Naive thymus-derived CD8-positive, alpha-beta T cell (primary cell): ENCODE measurements at regions not wholly inside any gene's neighbourhood (a gene's known extent, or its start where the extent isn't known, plus 50 kb on each side); places are given as distances from the start of the nearest gene placed in this dataset.

Source experiments
- ATAC-seq, 2 donors: fragments of 150-1000 bp; cut with Tn5 transposase in 1 of 2; sonication (Bioruptor Pico), chemical (Tn5 transposase) in 1 of 2; 1 replicate in 1 of 2; 2 replicates in 1 of 2; pipeline ENCODE4 v1.10.0; 2021; ENCODE audit warnings: mild to moderate bottlenecking in 2 of 2, moderate library complexity in 2 of 2
- POLR2A ChIA-PET: fragments of 350-600 bp; sonication (Branson Sonifier 250); formaldehyde crosslinking; loops from one replicate; lab custom pipeline; 2021; ENCODE audit warnings: antibody characterized with exemption; lab: Charles Lee
- DNase-seq, 10 donors: peaks; one replicate each; pipeline versions ENCODE4 v3.0.0 to v3.0.0-alpha.2; 2020 to 2022
- H3K27ac Mint-ChIP-seq, 10 donors: one replicate each; pipeline ENCODE4 v1.8.0; 2020 to 2022; ENCODE audit warnings: mild to moderate bottlenecking in 10 of 10, mixed read lengths in 10 of 10, moderate library complexity in 4 of 10, inconsistent platforms in 1 of 10
- H3K27me3 Mint-ChIP-seq, 5 donors: one replicate each; pipeline ENCODE4 v1.8.0; 2021 to 2022; ENCODE audit warnings: mixed read lengths in 5 of 5
- H3K36me3 Mint-ChIP-seq, 3 donors: one replicate each; pipeline ENCODE4 v1.8.0; 2020 to 2022; ENCODE audit warnings: mixed read lengths in 3 of 3, mild to moderate bottlenecking in 2 of 3, inconsistent platforms in 1 of 3
- H3K4me1 Mint-ChIP-seq, 4 donors: one replicate each; pipeline ENCODE4 v1.8.0; 2021 to 2022; ENCODE audit warnings: mixed read lengths in 4 of 4
- H3K4me3 Mint-ChIP-seq, 10 donors: one replicate each; pipeline ENCODE4 v1.8.0; 2020 to 2022; ENCODE audit warnings: mild to moderate bottlenecking in 10 of 10, mixed read lengths in 10 of 10, moderate library complexity in 6 of 10, inconsistent platforms in 1 of 10
- H3K9me3 Mint-ChIP-seq, 9 donors: one replicate each; pipeline ENCODE4 v1.8.0; 2020 to 2022; ENCODE audit warnings: mixed read lengths in 9 of 9, mild to moderate bottlenecking in 3 of 9, inconsistent platforms in 1 of 9, moderate library complexity in 1 of 9

DNA sequence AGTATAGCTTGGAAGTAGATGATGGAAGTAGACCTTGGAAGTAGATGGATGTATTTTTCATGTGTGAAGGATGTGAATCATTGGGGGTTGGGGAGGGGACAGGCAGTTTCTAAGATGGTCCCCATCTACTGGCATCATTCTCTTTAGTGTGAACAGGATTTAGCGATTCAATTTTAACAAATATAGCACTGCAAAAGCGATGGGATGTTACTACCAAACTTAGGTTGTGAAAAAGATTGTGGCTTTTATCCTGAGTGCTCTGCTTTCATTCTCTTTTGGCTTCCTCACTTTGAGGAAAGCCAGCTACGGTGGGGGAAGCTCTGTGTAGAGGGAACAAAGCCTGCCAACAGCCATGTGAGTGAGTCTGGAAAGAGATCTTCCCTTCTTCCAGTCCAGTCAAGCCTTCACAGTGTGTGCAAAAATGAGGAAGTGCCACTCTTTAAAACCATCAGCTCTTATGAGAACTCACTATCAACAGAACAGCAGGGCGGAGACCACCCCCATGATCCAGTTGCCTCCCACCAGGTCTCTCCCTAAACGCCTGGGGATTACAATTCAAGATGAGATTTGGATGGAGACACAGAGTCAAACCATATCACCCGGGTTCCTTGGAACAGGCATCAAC, 441.4 kb downstream of the SH3GL2 start:
- no peak overlapping the region for H3K4me3 Mint-ChIP-seq
- no peak overlapping the region for H3K27ac Mint-ChIP-seq
- ATAC-seq (no peak), DNase-seq (no peak)
- H3K9me3 Mint-ChIP-seq = peaks cover 0 to 34% (median 8%) of the 10 kb centered on the region in 9 donors
- no peaks in the 10 kb centered on the region for H3K27me3 Mint-ChIP-seq
- no peaks in the 10 kb centered on the region for H3K36me3 Mint-ChIP-seq
- POLR2A ChIA-PET = no interaction called here
- H3K4me1 Mint-ChIP-seq = no peaks in the 10 kb centered on the region

DNA sequence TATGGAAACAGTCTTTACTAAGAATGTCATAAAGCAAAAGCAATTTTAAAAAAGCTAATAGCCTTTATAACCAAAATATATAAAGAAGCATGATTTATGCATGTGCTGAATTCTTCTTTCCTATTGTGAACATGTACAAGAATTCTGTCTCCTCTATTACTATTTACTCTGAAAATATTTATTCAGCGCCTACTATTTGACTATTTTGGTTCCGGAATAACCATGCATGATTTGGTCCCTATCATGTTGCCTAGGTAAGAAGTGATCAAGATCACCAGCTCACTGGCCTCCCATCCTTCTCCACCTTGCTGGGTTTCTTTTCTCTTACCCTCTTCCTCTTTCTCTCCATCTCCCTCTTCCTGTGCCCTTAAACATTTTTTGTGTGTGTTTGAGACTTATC, 443.8 kb downstream of the SH3GL2 start:
- H3K9me3 Mint-ChIP-seq = peaks cover 4 to 41% (median 14%) of the 10 kb centered on the region in 9 donors
- no peak overlapping the region for H3K4me3 Mint-ChIP-seq
- no peak for DNase-seq
- POLR2A ChIA-PET = no interaction called here
- ATAC-seq = no peak
- H3K27ac Mint-ChIP-seq = no peak overlapping the region
- no peaks in the 10 kb centered on the region for H3K27me3 Mint-ChIP-seq
- H3K4me1 Mint-ChIP-seq = no peaks in the 10 kb centered on the region
- H3K36me3 Mint-ChIP-seq = no peaks in the 10 kb centered on the region

DNA sequence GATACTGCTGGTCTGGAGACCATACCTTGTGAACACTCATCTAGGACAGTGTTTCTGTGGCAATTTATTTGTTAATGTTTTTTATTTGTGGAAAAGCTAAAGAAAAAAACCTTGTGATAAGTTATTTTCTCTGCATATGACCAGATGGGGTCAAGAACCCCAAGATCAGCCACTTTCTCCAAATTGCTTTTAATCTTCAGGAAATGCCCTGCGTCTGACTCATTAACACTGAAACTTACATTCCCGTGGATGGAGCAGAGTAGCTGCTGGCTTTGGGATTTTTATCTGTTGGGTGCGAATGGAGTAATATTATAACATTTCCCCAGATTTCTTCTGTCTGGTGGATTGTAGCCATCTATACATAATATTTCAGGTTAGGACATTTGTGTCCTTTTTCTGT, 444.5 kb downstream of the SH3GL2 start:
- ATAC-seq (no peak), DNase-seq (no peak)
- H3K27ac Mint-ChIP-seq = no peak overlapping the region
- H3K36me3 Mint-ChIP-seq = no peaks in the 10 kb centered on the region
- peaks cover 4 to 45% (median 18%) of the 10 kb centered on the region in 9 donors for H3K9me3 Mint-ChIP-seq
- H3K4me1 Mint-ChIP-seq = no peaks in the 10 kb centered on the region
- no peak overlapping the region for H3K4me3 Mint-ChIP-seq
- POLR2A ChIA-PET = no interaction called here
- H3K27me3 Mint-ChIP-seq = peaks cover 0 to 1% (median 0%) of the 10 kb centered on the region in 5 donors

DNA sequence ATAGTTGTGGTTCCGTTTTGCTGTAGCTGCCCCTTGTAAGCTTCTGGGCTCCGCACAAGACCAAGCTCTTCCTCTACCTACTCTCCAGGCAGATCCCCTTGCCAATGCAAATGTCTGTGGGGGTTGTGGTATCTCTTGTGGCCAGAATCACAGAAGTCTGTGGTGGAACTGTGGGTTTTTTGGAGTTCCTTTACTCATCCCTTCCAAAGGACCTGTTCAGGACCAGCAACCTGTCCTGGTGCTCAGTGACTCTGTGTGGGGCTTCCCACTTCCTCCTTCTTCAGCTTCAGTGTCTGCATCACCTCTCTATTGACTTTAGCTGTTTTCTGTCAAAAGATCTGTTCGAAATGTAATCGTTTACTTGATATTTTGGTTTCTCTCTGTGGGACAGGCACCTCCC, 441.3 kb upstream of the ADAMTSL1 start:
- POLR2A ChIA-PET = no interaction called here
- Mint-ChIP-seq H3K36me3 (no peaks in the 10 kb centered on the region), H3K27me3 (peaks cover 0 to 1% (median 0%) of the 10 kb centered on the region in 5 donors), H3K27ac (no peak overlapping the region), H3K4me3 (no peak overlapping the region), H3K9me3 (peaks cover 3 to 17% (median 12%) of the 10 kb centered on the region in 9 donors), H3K4me1 (no peaks in the 10 kb centered on the region)
- DNase-seq (no peak), ATAC-seq (no peak)

DNA sequence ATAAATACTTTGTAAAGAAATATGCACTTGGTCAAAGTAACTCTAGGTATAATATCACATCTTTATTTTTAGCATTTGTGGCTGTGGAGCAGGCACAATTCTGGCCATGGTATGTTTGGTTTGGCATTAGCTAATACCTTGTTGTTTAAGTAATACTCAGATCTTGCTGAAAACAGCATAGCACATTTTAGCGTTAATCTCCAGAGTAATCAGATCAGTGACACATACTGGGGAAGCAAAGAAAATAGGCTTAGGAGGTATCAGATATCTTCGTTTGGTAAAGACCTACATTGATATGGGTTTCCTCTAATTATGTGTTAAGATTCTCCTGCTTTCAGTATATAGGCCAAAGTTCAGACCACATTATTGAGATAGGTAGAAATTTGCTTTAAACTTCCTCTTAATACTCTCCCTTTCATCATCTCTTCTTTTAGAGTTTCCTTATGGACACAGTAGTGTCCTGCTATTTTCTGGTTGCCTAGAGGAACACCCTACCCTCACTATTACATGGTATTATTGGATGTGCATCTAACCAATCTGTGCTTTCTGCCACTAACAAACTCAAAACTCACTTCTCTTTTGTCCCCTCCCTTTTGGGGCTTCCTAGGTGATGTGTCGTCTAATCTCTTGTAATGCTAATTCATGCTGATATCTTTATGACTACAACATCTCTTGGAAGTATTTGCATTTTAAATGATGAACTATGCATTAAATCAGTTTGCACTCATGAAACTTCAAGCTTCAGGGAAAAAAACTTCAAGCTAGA, 437.3 kb upstream of the ADAMTSL1 start:
- Mint-ChIP-seq H3K27ac (no peak overlapping the region), H3K36me3 (no peaks in the 10 kb centered on the region), H3K4me1 (no peaks in the 10 kb centered on the region), H3K4me3 (no peak overlapping the region), H3K9me3 (peaks cover 0 to 8% (median 2%) of the 10 kb centered on the region in 9 donors), H3K27me3 (no peaks in the 10 kb centered on the region)
- POLR2A ChIA-PET = no interaction called here
- no peak for ATAC-seq
- no peak for DNase-seq

DNA sequence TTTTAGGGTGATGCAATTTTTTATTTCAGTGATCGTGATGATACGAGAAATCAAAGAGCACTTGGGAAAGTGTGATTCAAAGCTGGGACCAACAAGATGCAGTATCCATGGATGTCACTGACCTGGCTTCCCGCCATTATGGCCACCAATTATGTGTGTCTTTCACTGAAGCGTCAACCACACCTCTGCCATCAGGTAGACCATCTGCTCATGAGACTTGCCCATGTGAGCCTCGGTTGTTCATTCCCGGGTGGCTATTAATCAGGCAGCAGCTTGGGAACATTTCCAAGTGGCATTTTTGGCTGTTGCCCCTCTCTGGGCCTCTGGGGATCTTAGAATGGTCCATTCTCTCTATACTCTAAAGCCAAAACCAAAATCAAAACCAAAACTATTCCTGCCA, 436.0 kb upstream of the ADAMTSL1 start:
- ATAC-seq (no peak), DNase-seq (no peak)
- Mint-ChIP-seq H3K27ac (no peak overlapping the region), H3K4me3 (no peak overlapping the region), H3K27me3 (no peaks in the 10 kb centered on the region), H3K36me3 (no peaks in the 10 kb centered on the region), H3K4me1 (no peaks in the 10 kb centered on the region), H3K9me3 (peaks cover 0 to 8% (median 0%) of the 10 kb centered on the region in 9 donors)
- POLR2A ChIA-PET = no interaction called here

DNA sequence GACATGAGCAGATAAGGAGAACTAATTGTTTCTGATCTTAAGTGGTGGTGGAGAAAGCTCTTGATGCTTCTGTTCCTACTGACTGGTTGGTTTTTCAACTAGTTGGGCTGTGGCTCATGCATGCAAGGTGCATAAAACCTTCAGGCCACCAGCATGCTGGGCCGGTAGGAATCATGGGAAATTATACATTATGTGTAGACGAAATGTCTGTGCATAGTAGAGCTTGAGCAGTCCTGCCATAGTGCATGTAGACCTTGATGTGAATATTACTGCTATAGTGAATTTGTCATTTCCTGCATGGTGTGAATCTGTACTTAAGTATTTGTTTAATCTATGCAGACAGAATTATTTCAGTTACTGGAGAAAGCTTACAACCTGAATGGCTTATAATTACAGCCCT, 433.6 kb upstream of the ADAMTSL1 start:
- Mint-ChIP-seq H3K4me3 (no peak overlapping the region), H3K36me3 (no peaks in the 10 kb centered on the region), H3K27me3 (no peaks in the 10 kb centered on the region), H3K9me3 (peaks cover 0 to 8% (median 2%) of the 10 kb centered on the region in 9 donors), H3K27ac (no peak overlapping the region), H3K4me1 (no peaks in the 10 kb centered on the region)
- ATAC-seq = no peak
- DNase-seq = no peak
- POLR2A ChIA-PET = no interaction called here

DNA sequence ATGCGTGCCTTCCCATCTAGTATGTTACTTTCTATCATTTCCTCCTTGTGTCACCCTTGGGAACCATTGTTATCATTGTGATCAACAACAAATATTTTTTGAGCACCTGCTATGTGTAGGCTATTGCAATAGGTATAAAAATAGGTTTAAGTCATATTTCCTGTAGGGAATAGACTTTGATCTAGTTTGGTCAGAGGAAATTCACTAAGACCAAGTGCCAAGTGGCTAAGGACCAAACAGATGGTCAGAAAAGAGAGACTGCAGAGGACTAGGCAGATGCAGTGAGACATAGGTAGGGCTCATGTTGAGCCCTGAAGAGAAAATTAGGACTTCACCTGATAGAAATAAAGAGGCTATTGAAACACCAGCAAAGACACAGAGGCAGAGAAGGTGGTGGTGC, 430.0 kb upstream of the ADAMTSL1 start:
- no peak for ATAC-seq
- H3K4me1 Mint-ChIP-seq = no peaks in the 10 kb centered on the region
- POLR2A ChIA-PET = no interaction called here
- H3K27me3 Mint-ChIP-seq = peaks cover 0 to 3% (median 0%) of the 10 kb centered on the region in 5 donors
- no peaks in the 10 kb centered on the region for H3K36me3 Mint-ChIP-seq
- peaks cover 0 to 4% (median 0%) of the 10 kb centered on the region in 9 donors for H3K9me3 Mint-ChIP-seq
- no peak overlapping the region for H3K27ac Mint-ChIP-seq
- H3K4me3 Mint-ChIP-seq = no peak overlapping the region
- DNase-seq = no peak

DNA sequence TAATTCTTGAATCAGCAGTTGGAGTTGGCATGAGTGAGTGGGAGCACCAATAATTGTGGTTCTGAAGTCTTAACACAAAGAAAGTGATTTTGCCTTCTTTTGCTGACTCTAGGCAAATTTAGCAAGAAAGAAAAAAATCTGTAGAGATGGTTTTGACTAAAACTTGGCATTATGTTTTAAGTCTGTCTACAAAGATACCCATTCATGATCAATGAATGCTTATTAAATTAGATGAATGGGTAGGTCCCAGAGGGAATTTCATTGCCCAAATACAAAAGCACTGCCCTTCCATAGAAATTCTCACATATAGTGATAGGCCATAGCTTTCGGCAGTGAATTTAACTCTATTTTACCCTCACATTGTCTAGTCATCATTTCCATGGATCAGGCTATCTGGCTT, 428.6 kb upstream of the ADAMTSL1 start:
- ATAC-seq (no peak), DNase-seq (no peak)
- H3K9me3 Mint-ChIP-seq = peaks cover 0 to 4% (median 0%) of the 10 kb centered on the region in 9 donors
- H3K27me3 Mint-ChIP-seq = peaks cover 0 to 3% (median 0%) of the 10 kb centered on the region in 5 donors
- POLR2A ChIA-PET = no interaction called here
- H3K27ac Mint-ChIP-seq = no peak overlapping the region
- no peaks in the 10 kb centered on the region for H3K36me3 Mint-ChIP-seq
- H3K4me3 Mint-ChIP-seq = no peak overlapping the region
- no peaks in the 10 kb centered on the region for H3K4me1 Mint-ChIP-seq

DNA sequence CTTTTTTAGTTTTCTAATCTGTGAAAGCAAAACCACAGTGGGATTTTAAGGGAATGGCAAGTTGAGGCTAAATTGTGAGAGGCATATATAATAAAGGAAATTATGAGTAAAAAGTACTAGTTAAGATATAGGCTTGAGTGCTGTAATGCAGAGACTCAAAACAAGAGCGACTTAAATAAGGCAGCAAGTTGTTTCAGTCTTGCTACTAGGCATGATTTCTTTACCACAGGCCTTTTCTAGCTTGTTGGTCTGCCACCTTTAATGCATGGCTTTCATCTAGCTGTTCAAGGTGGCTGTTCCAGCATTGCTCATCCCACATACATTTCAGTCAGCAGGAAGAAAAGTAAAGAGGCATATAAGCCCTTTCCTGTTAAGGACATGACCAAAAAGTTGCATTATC, 427.9 kb upstream of the ADAMTSL1 start:
- no peak overlapping the region for H3K27ac Mint-ChIP-seq
- no peaks in the 10 kb centered on the region for H3K4me1 Mint-ChIP-seq
- H3K9me3 Mint-ChIP-seq = peaks cover 0 to 4% (median 0%) of the 10 kb centered on the region in 9 donors
- no peak overlapping the region for H3K4me3 Mint-ChIP-seq
- POLR2A ChIA-PET = no interaction called here
- DNase-seq (no peak), ATAC-seq (no peak)
- H3K36me3 Mint-ChIP-seq = no peaks in the 10 kb centered on the region
- H3K27me3 Mint-ChIP-seq = peaks cover 0 to 3% (median 0%) of the 10 kb centered on the region in 5 donors

DNA sequence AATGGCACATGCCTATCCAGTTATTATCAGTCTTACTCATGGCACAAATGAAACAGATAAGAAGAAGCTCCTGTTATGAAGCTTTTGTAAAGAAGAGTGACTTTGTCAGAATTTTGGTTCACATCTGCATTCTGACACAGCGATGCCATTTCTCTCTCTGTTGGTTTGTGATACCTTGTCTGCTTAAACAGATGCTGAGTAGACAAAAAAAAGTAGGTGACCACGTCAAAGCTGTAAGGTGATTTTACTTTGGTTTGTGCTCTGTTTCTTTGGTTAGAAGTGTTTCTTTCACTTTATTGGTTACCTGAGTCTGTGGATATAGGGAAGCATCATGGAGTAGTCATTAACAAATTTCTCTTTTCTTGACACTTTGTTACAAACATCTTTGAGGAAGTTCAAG, 422.3 kb upstream of the ADAMTSL1 start:
- Mint-ChIP-seq H3K27ac (no peak overlapping the region), H3K4me1 (no peaks in the 10 kb centered on the region), H3K27me3 (peaks cover 0 to 3% (median 0%) of the 10 kb centered on the region in 5 donors), H3K36me3 (no peaks in the 10 kb centered on the region), H3K9me3 (peaks cover 0 to 4% (median 0%) of the 10 kb centered on the region in 9 donors), H3K4me3 (no peak overlapping the region)
- ATAC-seq (no peak), DNase-seq (no peak)
- POLR2A ChIA-PET = no interaction called here

DNA sequence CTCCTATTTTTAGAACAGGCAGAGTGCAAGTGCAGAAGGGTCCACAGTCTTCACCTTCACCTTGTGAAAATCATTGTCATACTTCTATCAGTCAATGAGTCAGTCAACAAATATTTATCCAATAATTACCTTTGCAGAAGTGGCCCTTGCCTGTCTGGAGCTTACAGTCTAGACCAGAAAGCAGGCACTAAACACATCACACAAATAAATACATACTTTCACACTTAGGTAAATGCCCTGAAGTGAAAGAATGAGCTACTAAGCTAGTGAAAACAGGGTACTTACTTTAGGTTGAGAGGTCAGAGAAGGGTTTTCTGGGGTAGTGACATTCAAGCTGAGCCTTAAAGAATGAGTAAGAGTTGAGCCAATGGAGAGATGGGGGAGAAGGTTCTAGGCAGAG, 421.9 kb upstream of the ADAMTSL1 start:
- H3K36me3 Mint-ChIP-seq = no peaks in the 10 kb centered on the region
- no peaks in the 10 kb centered on the region for H3K4me1 Mint-ChIP-seq
- POLR2A ChIA-PET = no interaction called here
- ATAC-seq (no peak), DNase-seq (no peak)
- H3K27ac Mint-ChIP-seq = no peak overlapping the region
- H3K27me3 Mint-ChIP-seq = peaks cover 0 to 3% (median 0%) of the 10 kb centered on the region in 5 donors
- H3K4me3 Mint-ChIP-seq = no peak overlapping the region
- H3K9me3 Mint-ChIP-seq = peaks cover 0 to 4% (median 0%) of the 10 kb centered on the region in 9 donors

DNA sequence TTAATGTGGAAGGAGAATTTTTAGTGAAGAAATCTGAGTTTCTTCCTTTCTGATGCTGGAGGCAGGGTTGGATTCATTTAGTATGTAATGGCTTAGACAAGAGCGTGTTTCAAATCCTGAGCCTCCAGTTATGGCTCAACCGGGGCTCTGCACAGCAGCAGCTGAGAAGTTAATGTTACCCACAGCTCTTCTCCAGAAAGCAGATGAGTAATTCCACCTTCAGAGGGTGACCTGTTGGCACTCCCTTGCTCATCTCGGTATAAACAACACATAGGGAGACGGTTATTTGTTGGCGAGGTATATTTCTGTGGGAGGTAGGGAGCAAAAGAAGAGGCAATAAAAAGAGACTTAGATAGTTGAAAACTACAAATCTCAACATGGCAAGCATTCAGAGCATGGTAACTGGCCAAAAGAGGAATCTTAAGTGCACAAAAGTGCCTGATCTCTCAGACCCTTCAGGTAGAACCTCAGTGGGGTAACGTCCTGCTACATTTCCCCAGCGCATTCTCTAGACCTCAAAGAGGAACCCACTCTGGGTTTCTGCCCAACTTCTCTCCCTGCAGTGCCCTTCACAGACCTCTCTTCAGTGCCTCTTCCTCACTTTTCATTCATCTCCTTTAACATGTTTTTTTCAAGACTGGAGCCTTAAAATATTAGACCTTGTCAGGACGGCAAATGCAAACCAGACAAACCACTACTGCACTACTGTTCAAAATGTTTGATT, 417.5 kb upstream of the ADAMTSL1 start:
- H3K4me3 Mint-ChIP-seq = no peak overlapping the region
- no peak for ATAC-seq
- no peaks in the 10 kb centered on the region for H3K36me3 Mint-ChIP-seq
- no peak for DNase-seq
- POLR2A ChIA-PET = no interaction called here
- peaks cover 0 to 5% (median 2%) of the 10 kb centered on the region in 9 donors for H3K9me3 Mint-ChIP-seq
- H3K27me3 Mint-ChIP-seq = no peaks in the 10 kb centered on the region
- H3K27ac Mint-ChIP-seq = no peak overlapping the region
- no peaks in the 10 kb centered on the region for H3K4me1 Mint-ChIP-seq
